Liver (tissue), 3 donors: ENCODE measurements at regions not wholly inside any gene's neighbourhood (a gene's known extent, or its start where the extent isn't known, plus 50 kb on each side); places are given as distances from the start of the nearest gene placed in this dataset.

Experiments used
- ATF3 ChIP-seq: IDR thresholded peaks from 2 replicates; pipeline ENCODE4 v1.6.1; 2016; ENCODE audit warnings: antibody characterized with exemption
- CTCF ChIP-seq: fragments of 150-350 bp; IDR thresholded peaks from 2 replicates; pipeline ENCODE4 v1.5.1; 2017; ENCODE audit warnings: improper control_type of control experiment, low read depth, low read length; ENCODE audit not compliant: missing input control
- EGR1 ChIP-seq, 2 donors: IDR thresholded peaks; 2 replicates each; pipeline ENCODE4 v1.6.1; 2016 to 2018; ENCODE audit warnings: antibody characterized with exemption in 2 of 2, low read depth in 2 of 2
- FOXA1 ChIP-seq: IDR thresholded peaks from 2 replicates; pipeline ENCODE4 v1.6.1; 2016; ENCODE audit warnings: antibody characterized with exemption
- GABPA ChIP-seq, 2 donors: IDR thresholded peaks in 1 of 2; conservative IDR thresholded peaks in 1 of 2; 2 replicates each; pipeline ENCODE4 v1.6.1; 2016; ENCODE audit warnings: antibody characterized with exemption in 2 of 2, mild to moderate bottlenecking in 1 of 2, moderate library complexity in 1 of 2
- HNF4G ChIP-seq: IDR thresholded peaks from 2 replicates; pipeline ENCODE4 v1.6.1; 2016; ENCODE audit warnings: antibody characterized with exemption
- JUND ChIP-seq, 2 donors: IDR thresholded peaks; 2 replicates each; pipeline ENCODE4 v1.6.1; 2016; ENCODE audit warnings: antibody characterized with exemption in 2 of 2
- NR2F2 ChIP-seq: IDR thresholded peaks from 2 replicates; pipeline ENCODE4 v1.6.1; 2016; ENCODE audit warnings: antibody characterized with exemption
- RAD21 ChIP-seq, 2 donors: IDR thresholded peaks; 2 replicates each; pipeline ENCODE4 v1.6.1; 2016; ENCODE audit warnings: antibody characterized with exemption in 2 of 2, mild to moderate bottlenecking in 2 of 2
- RXRA ChIP-seq, 2 donors: IDR thresholded peaks; 2 replicates each; pipeline ENCODE4 v1.6.1; 2017 to 2018; ENCODE audit warnings: antibody characterized with exemption in 2 of 2, mild to moderate bottlenecking in 1 of 2
- TAF1 ChIP-seq: conservative IDR thresholded peaks from 2 replicates; pipeline ENCODE4 v1.6.1; 2016; ENCODE audit warnings: antibody characterized with exemption, mild to moderate bottlenecking
- YY1 ChIP-seq: IDR thresholded peaks from 2 replicates; pipeline ENCODE4 v1.6.1; 2016; ENCODE audit warnings: antibody characterized with exemption, mild to moderate bottlenecking
- TF ChIP-seq, protein P1 (sequence below): IDR thresholded peaks from 2 replicates; pipeline ENCODE4 v1.6.1; 2016; ENCODE audit warnings: antibody characterized with exemption
- TF ChIP-seq, protein P2 (sequence below): IDR thresholded peaks from 2 replicates; pipeline ENCODE4 v1.6.1; 2016; ENCODE audit warnings: antibody characterized with exemption
- donor health status: healthy.
- donor health status: healthy.

- TF ChIP-seq CTCF = no peak
- no peak for TF ChIP-seq JUND (IDR thresholded peaks at IDR 0.05)
- TF ChIP-seq FOXA1 = no peak
- TF ChIP-seq NR2F2 = no peak
- no peak for TF ChIP-seq RAD21 (IDR thresholded peaks at IDR 0.05)
- TF ChIP-seq TAF1 = no peak
- no peak for TF ChIP-seq EGR1 (IDR thresholded peaks at IDR 0.05; ENCODE audit: low read depth in 2 of 2)
- no peak for TF ChIP-seq YY1
- no peak for TF ChIP-seq HNF4G
- TF ChIP-seq GABPA (IDR thresholded peaks at IDR 0.05 in 1 of 2, conservative IDR thresholded peaks at IDR 0.05 in 1 of 2) = no peak
- no peak for TF ChIP-seq RXRA (IDR thresholded peaks at IDR 0.05)
- TF ChIP-seq, protein P1, sequence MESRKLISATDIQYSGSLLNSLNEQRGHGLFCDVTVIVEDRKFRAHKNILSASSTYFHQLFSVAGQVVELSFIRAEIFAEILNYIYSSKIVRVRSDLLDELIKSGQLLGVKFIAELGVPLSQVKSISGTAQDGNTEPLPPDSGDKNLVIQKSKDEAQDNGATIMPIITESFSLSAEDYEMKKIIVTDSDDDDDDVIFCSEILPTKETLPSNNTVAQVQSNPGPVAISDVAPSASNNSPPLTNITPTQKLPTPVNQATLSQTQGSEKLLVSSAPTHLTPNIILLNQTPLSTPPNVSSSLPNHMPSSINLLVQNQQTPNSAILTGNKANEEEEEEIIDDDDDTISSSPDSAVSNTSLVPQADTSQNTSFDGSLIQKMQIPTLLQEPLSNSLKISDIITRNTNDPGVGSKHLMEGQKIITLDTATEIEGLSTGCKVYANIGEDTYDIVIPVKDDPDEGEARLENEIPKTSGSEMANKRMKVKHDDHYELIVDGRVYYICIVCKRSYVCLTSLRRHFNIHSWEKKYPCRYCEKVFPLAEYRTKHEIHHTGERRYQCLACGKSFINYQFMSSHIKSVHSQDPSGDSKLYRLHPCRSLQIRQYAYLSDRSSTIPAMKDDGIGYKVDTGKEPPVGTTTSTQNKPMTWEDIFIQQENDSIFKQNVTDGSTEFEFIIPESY = no peak
- TF ChIP-seq ATF3 = no peak
- TF ChIP-seq, protein P2, sequence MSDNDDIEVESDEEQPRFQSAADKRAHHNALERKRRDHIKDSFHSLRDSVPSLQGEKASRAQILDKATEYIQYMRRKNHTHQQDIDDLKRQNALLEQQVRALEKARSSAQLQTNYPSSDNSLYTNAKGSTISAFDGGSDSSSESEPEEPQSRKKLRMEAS = no peak
These were observed 225.4 kb upstream of the TMEM72 start for GRCh38 chr10:44685747-44686146.
